SK-MEL-5 (cell line): ENCODE measurements at regions not wholly inside any gene's neighbourhood (a gene's known extent, or its start where the extent isn't known, plus 50 kb on each side); places are given as distances from the start of the nearest gene placed in this dataset.

Experiments used
- DNase-seq: peaks from one replicate; pipeline ENCODE4 v3.0.0-alpha.2; 2016; ENCODE audit warnings: low read depth, low spot score
- in situ Hi-C: cut with HindIII; loops from 2 replicates; pipeline ENCODE4 v1.10.0; 2016; ENCODE audit warnings: low sequenced_read_pairs, high pct_unique_total_duplicates, low pct_unique_long_range_greater_than_20kb

DNA sequence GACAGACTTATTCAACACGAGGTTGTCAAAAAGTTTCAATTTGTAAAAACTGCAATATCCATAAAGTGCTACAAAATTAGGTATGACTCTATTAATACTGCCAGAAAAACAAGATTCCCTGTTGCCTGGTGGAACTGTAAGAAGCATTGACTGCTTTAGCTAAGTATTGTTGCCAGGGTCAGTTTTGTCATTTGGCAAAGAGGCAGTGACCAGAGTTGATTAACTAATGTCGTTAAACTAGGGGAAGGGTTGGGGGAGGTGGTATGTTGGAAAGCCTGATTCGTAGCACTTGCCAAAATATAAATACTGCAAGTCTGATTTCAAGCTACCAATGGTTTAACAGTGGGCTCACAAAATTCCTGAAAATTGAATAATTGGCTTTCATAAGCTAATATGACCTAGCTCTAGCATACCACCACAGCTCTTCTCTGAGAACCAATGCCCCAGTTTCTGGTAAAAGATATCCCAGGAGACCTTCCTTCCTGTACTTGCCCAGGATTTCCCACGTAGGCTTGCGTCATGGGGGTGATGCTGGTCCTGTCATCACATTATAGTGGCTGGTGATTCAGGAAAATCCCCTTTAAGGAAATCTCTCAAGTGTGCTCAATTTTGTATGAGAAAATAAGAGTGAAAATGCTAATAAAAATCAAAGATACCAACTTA lies 266.4 kb upstream of the TBC1D5 start:
- in situ Hi-C loops = no loop called here
- DNase-seq = no peak

DNA sequence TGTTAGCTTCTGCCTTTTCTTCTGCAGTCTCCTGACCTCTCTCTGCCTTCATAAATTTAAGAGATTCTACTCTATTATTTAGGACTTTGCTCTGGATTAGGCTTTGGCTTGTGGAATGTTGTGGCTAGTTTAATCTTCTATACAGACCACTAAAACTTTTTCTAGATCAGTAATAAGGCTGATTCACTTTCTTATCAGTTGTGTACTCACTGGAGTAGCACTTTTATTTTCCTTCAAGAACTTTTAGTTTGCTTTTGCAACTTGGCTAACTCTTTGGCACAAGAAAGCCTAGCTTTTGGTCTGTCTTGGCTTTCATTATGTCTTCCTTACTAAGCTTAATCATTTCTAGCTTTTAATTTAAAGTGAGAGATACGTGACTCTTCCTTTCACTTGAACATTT lies 265.5 kb upstream of the TBC1D5 start:
- in situ Hi-C loops = no loop called here
- no peak for DNase-seq

DNA sequence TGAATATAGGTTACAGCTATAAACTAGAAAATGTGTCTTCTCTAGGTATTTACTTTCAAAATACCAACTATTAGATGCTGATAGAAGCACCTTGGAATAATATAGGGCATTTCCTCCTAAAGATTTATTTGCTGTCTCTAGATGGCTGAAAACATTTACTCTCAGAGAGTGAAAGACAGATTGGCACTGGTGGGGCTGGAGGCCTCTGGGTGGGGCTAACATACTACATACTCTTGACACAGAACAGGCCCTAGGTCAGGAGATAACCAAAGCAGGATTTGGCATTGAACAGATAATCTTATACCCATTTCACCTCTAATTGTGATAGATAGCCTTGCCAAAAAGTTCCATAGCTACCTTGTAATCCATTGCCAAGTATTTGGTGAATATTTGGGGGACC lies 253.3 kb upstream of the TBC1D5 start:
- in situ Hi-C loops = no loop called here
- DNase-seq = no peak

GRCh38 chr3:17994167-17994566 lies 251.7 kb upstream of the TBC1D5 start:
- in situ Hi-C loops = no loop called here
- DNase-seq = no peak

- no peak for DNase-seq
- in situ Hi-C loops = no loop called here
These were observed 248.0 kb upstream of the TBC1D5 start for GRCh38 chr3:17990390-17990789.

DNA sequence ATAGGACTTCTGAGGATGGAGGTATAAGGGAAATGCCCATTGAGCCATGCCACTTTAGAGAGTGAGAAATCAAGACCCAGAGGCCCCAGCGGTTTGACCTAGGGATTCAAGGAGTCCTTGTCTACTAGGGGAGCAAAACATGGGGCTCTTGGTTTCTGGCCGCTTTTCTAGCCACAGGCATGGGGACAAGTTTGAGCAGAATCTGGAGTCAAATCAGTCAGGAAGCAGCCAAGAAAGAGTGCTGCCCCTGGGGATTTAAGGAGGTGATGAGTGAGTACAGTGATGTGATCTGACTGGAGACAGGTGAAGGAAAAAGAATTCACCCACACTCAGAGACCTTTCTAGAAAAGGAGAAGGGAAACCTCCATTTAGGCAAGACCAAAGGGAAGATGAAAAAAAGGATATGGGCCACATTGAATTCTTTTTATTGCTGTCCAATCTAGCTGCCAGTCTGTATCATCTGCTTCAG lies 244.0 kb upstream of the TBC1D5 start:
- no peak for DNase-seq
- in situ Hi-C loops = no loop called here

GRCh38 chr3:17985658-17986347 lies 243.4 kb upstream of the TBC1D5 start:
- in situ Hi-C loops = no loop called here
- no peak for DNase-seq

DNA sequence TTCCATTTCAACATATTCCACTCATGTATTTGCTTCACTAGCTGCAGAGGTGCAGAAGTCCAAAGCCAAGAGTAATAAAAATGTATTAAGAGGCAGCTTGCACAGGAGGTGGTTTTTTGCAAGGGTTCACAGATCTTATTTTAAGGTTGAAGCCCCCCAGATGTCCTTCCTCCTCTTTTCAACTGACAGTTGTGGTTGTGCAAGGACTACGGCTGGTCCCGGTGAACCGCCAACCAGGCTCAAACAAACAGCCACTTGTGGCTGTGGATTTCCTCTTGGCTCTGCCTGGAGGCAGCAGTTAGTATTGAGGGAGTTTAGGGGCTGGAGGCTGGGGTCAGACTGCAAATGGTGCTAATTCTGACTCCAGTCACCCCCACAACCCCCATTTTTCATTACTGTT lies 240.7 kb upstream of the TBC1D5 start:
- no peak for DNase-seq
- in situ Hi-C loops = no loop called here

- DNase-seq = no peak
- in situ Hi-C loops = no loop called here
These were observed 239.9 kb upstream of the TBC1D5 start for GRCh38 chr3:17982211-17982880.

GRCh38 chr3:17980863-17981262 lies 238.4 kb upstream of the TBC1D5 start:
- in situ Hi-C loops = no loop called here
- no peak for DNase-seq

DNA sequence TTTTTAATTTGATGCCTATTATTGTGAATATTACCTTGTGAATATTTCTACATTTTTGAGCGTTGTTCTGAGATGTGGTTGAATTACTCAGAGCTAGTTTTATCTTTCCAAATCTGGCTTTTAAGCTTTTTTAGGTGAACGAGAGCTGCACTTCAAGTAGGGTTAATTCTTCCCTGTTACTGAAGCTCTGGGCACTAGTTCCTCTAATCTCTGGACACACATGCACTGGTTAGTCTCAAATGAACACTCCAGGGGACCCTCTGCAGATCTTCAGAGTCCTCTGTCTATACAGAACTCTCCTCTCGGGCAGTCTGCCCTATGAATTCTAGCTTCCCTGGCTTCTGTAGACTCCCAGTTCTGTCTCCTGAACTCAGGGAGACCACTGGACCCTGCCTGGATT lies 237.5 kb upstream of the TBC1D5 start:
- in situ Hi-C loops = no loop called here
- DNase-seq = no peak

DNA sequence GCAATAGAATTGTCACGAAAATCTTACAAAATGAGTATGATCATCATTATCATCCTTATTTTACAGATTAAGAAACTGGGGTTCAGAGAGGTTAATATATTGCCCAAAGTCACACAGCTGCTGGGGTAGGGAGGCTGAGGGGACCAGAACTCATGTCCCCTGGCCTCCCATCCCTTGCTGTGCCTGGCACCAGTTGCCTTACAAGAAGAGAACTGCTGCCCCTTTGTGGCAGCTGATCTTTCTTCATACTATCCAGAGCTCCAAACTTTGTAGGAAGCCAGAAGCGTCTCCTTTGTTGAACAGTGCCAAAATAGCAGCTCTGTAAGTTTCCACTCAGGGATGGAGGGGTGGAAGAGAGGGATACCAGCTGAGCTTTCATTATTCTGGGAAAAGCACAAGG lies 236.8 kb upstream of the TBC1D5 start:
- DNase-seq = peak; percentile 34
- in situ Hi-C loops = no loop called here

DNA sequence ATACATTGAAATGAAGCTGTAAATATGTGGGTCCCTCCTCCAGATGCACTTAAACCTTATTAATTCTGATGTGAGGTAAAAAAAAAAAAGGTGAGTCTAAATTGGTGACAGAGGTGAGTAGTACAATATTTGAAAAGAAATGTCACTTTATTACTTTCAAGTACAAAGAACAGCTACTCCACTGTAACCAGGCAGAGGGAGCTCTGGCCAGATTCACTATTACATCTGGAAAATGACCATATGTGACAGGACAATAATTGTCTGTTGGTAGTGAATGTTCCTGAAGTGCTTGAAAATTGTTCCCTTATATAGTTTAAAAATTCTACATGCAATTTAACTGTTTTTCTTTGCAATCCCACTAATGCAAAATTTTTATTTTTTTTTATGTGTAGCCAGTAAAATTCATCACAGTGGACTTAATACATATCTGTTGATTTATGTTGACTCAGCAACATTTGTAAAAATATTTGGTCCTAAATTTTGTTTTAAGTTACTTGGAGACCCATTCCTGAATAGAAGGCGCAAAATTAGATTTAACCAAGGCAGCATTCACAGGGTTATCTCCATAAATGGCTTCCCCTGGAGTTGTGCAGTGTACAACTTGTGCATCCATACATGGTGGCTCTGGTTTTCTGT lies 231.9 kb upstream of the TBC1D5 start:
- peak; percentile 15 for DNase-seq
- in situ Hi-C loops = no loop called here

- DNase-seq = no peak
- in situ Hi-C loops = no loop called here
These were observed 230.8 kb upstream of the TBC1D5 start for GRCh38 chr3:17972959-17973906.

GRCh38 chr3:17972476-17972875 lies 230.0 kb upstream of the TBC1D5 start:
- in situ Hi-C loops = no loop called here
- no peak for DNase-seq

DNA sequence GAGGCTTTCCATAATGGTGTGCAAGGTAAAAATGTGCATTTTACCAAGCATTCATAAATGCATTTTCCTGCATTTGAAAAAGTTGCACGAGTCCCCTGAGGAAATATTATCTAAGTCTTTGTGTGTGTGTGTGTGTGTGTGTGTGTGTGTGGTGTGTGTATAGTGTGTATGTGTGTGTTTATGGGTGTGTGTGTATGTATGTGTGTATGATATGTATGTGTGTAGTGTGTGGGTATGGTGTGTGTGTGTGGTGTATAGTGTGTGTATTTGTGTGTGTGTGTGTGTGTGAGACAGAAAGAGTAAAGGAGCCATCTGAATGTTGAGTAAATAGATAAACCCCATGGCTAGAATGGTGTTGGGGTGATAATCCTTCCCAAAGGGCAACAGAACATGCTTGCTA lies 229.6 kb upstream of the TBC1D5 start:
- in situ Hi-C loops = no loop called here
- no peak for DNase-seq

DNA sequence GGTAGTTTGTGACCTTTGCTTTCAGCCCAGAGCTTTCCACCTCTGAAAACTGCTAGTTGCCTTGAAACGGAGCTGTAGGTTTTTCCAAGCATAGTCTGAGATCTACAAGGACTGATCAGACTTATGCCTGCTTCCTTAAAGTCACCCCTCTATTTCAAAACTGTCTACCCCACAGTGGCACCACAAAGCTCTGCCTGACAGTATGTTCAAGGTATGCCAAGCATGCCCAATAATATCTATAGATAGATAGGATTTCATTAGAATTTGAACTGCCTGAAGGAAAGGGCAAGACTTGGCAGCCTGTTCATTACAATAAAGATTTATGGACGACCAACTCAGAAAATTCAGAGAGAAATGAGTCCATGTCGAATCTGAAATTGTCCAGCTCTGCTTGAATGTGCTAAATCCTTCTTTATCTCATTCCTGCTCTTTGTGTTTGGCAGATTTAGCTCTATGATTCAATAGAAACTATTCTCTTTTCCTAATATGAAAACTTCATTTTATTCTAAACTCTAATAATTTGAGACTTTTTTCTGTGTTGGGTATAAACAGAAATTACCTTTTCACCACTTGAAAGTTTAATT lies 227.6 kb upstream of the TBC1D5 start:
- DNase-seq = no peak
- in situ Hi-C loops = no loop called here
